T-cell (primary cell): ENCODE measurements at regions not wholly inside any gene's neighbourhood (a gene's known extent, or its start where the extent isn't known, plus 50 kb on each side); places are given as distances from the start of the nearest gene placed in this dataset.

Experiments used
- ATAC-seq, 4 experiments: fragments of 200-7000 bp in 3 of 4; fragments of 150-1000 bp in 1 of 4; cut with Tn5 transposase; replicated peaks in 1 of 4; 1 replicate in 3 of 4; 2 replicates in 1 of 4; pipeline ENCODE4 v1.10.0; 2021; ENCODE audit warnings: moderate library complexity in 3 of 4, mild to moderate bottlenecking in 2 of 4, moderate number of reproducible peaks in 1 of 4
- CTCF ChIA-PET, 2 donors: fragments of 300-600 bp; sonication (Branson Sonifier 250); formaldehyde crosslinking; loops; one replicate each; lab custom pipeline; 2022; ENCODE audit warnings: antibody characterized with exemption in 2 of 2; lab: Charles Lee
- POLR2A ChIA-PET, 2 donors: fragments of 300-600 bp; sonication (Branson Sonifier 250); formaldehyde crosslinking; loops; one replicate each; lab custom pipeline; 2022; ENCODE audit warnings: antibody characterized with exemption in 2 of 2; lab: Charles Lee
- DNase-seq, 35 experiments: peaks; one replicate each; pipeline versions ENCODE4 v3.0.0 to v3.0.0-alpha.2; 2013 to 2023
- H3K27ac ChIP-seq: one replicate; pipeline ENCODE4 v1.5.1; 2013; ENCODE audit warnings: low read length
- H3K27me3 ChIP-seq, 2 experiments: replicated peaks in 1 of 2; 1 replicate in 1 of 2; 2 replicates in 1 of 2; pipeline versions ENCODE4 v1.6.1 to v1.7.0; 2013; ENCODE audit warnings: low read length in 1 of 2, mixed read lengths in 1 of 2; ENCODE audit not compliant: control insufficient read depth in 2 of 2, insufficient read depth in 2 of 2; ENCODE audit errors: extremely low read depth in 1 of 2
- H3K36me3 ChIP-seq, 2 donors: 1 replicate in 1 of 2; 2 replicates in 1 of 2; pipeline versions ENCODE4 v1.6.1 to v1.7.0; 2013; ENCODE audit warnings: low read length in 1 of 2; ENCODE audit not compliant: control insufficient read depth in 2 of 2, insufficient read depth in 1 of 2; ENCODE audit errors: extremely low read depth in 1 of 2
- H3K4me1 ChIP-seq, 2 experiments: 1 replicate in 1 of 2; 2 replicates in 1 of 2; pipeline versions ENCODE4 v1.6.1 to v1.7.0; 2013; ENCODE audit warnings: low read length in 2 of 2, mixed read lengths in 1 of 2; ENCODE audit not compliant: insufficient read depth in 2 of 2, control insufficient read depth in 1 of 2; ENCODE audit errors: extremely low read depth in 1 of 2
- H3K4me3 ChIP-seq, 2 donors: 1 replicate in 1 of 2; 2 replicates in 1 of 2; pipeline versions ENCODE4 v1.5.1 to v1.7.0; 2013; ENCODE audit warnings: mild to moderate bottlenecking in 2 of 2, low read length in 1 of 2, moderate library complexity in 1 of 2; ENCODE audit not compliant: control insufficient read depth in 1 of 2; ENCODE audit errors: extremely low read depth in 1 of 2
- H3K9me3 ChIP-seq: 2 replicates; pipeline ENCODE4 v1.7.0; 2013
- H3K27ac Mint-ChIP-seq, 2 donors: one replicate each; pipeline ENCODE4 v1.8.0; 2020 to 2021; ENCODE audit warnings: mild to moderate bottlenecking in 2 of 2, mixed read lengths in 2 of 2
- H3K27me3 Mint-ChIP-seq, 2 donors: one replicate each; pipeline ENCODE4 v1.8.0; 2021 to 2022; ENCODE audit warnings: mixed read lengths in 2 of 2
- H3K36me3 Mint-ChIP-seq: one replicate; pipeline ENCODE4 v1.8.0; 2021; ENCODE audit warnings: mixed read lengths
- H3K4me1 Mint-ChIP-seq, 3 donors: one replicate each; pipeline ENCODE4 v1.8.0; 2020 to 2022; ENCODE audit warnings: mixed read lengths in 3 of 3, mild to moderate bottlenecking in 1 of 3
- H3K4me3 Mint-ChIP-seq, 3 donors: one replicate each; pipeline ENCODE4 v1.8.0; 2020 to 2022; ENCODE audit warnings: mild to moderate bottlenecking in 3 of 3, mixed read lengths in 3 of 3, moderate library complexity in 3 of 3
- H3K9me3 Mint-ChIP-seq, 3 donors: one replicate each; pipeline ENCODE4 v1.8.0; 2020 to 2022; ENCODE audit warnings: mixed read lengths in 3 of 3
- WGBS: methylation state at CpG from one replicate; pipeline ENCODE4 v1.1.5; 2013; ENCODE audit warnings: missing lambda C conversion rate; ENCODE audit not compliant: insufficient coverage; 5-methylcytosine and 5-hydroxymethylcytosine counted together

DNA sequence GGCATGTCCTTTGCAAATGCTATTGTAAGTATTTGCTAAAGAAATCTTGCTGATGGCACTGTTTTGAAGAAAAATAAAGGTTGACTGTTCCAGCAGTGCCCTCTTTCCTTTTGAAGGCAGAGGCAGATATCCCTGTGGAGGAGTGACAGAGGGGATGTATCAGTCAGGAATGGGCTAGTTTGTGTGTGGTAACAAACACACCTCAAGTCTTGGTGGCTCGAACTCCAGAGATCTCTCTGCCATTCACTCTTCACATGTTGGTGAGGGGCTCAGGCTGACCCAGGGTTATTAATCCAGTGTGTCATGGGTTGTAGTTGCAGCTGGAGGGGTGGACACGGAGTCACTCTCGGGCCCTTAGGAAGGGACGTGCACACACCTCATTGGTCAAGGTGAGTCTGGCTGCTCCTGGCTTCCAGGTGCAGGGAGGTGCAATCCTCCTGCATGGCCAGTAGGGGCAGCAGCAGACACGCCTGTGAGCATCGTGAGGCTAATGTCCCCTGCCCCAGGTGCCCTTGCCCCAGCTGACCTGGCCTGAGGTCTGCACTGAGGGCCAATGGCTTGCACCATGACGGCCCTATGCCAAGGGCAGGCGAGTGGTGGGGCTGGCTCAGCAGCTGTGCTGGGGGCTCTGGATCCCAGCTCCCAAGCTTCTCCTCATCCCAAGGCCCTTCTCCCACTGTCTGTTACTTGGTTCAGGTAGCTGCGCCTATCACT is 146.5 kb downstream of the ASB1 start:
- Mint-ChIP-seq H3K27ac (no peak overlapping the region), H3K4me3 (no peak overlapping the region), H3K4me1 (no peaks in the 10 kb centered on the region), H3K36me3 (no peaks in the 10 kb centered on the region), H3K9me3 (no peaks in the 10 kb centered on the region), H3K27me3 (peaks cover 2 to 7% of the 10 kb centered on the region in 2 donors)
- no peak overlapping the region for H3K27ac ChIP-seq
- no peak overlapping the region for H3K4me3 ChIP-seq
- 40% methylated on average over 8 of the region's 9 CpGs for WGBS
- ATAC-seq (peak in 2 of 4 experiments; percentile 44 to 50), DNase-seq (peak in 3 of 35 experiments; percentile 2 to 26 (median 4))
- no peaks in the 10 kb centered on the region for H3K36me3 ChIP-seq
- H3K4me1 ChIP-seq: no peaks in the 10 kb centered on the region
- no peaks in the 10 kb centered on the region for H3K9me3 ChIP-seq
- H3K27me3 ChIP-seq: peaks cover 0 to 18% of the 10 kb centered on the region in 2 experiments
- POLR2A ChIA-PET: no interaction called here
- CTCF ChIA-PET: interaction anchor here (0.6 to 0.7 kb wide), 2 partner anchors 36 to 1714 kb away, joined by 3 read pairs; no protein-coding TSS in a partner anchor

DNA sequence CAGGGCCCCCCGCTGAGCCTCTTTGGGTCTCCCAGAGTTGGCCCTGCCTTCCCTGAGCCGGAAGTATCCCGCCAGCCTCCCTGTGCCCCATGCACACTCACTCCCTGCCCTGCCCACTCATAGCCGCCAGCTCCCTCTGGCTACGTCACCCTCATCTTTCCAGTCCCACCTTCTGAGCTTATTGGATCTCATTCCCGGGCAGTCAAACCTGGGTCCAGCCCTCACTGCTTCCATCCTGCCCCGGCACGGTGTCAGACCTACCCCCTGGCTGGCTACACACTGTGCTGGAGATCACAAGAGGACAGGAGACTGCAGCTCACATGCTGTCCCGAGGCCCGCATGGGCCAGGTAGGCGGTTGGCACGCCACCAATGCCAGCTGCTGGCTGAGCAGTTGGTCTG is 147.2 kb downstream of the ASB1 start:
- Mint-ChIP-seq H3K4me3 (no peak overlapping the region), H3K4me1 (no peaks in the 10 kb centered on the region), H3K36me3 (no peaks in the 10 kb centered on the region), H3K27me3 (peaks cover 4 to 7% of the 10 kb centered on the region in 2 donors), H3K27ac (no peak overlapping the region), H3K9me3 (no peaks in the 10 kb centered on the region)
- ChIA-PET CTCF (interaction anchor here in 1 of 2 donors (0.6 kb wide), 1 partner anchor 1714 kb away, joined by 3 read pairs; no protein-coding TSS in a partner anchor), POLR2A (no interaction called here)
- ATAC-seq (no peak), DNase-seq (no peak)
- H3K36me3 ChIP-seq: no peaks in the 10 kb centered on the region
- no peaks in the 10 kb centered on the region for H3K9me3 ChIP-seq
- no peaks in the 10 kb centered on the region for H3K4me1 ChIP-seq
- peaks cover 0 to 19% of the 10 kb centered on the region in 2 experiments for H3K27me3 ChIP-seq
- WGBS: 83% methylated on average over 10 of the region's 12 CpGs
- no peak overlapping the region for H3K4me3 ChIP-seq
- H3K27ac ChIP-seq: no peak overlapping the region

DNA sequence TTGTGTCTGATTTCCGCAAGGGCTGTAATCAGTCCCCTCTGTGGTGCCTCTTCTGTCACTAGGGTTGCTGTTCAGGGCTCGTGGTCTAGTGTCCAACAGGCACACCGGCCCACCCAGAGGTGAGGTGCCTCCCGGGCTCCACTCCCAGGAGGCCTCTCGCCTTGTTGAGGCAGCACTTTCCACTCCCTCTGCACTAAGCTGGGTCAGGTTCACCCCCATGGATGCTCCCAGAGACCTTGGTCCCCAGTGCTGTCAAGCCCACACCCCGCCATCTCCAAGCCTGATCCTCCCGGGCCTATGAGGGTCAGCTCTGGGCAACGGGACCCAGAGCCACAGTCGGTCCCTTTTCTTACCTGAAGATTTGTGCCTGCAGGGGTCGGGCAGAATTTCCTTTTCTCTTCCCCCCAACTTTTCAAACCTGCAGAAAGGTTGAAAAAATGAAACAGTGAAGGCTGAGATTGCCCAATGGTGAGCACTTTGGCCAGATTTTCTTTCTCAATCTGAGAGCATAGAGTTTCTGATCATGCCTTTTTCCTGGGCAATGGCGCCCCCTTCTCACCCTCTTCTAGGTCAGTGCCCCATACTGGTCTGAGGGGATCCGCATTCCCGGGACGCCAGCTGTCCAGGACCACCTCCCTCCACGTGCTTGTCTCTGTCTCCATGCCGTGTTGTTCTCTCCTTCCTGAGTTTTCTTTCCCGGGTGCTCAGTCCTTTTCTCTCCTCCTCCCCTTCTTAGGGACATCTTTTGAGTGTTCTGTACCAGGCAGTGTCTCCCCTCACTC is 148.0 kb downstream of the ASB1 start:
- H3K9me3 ChIP-seq: no peaks in the 10 kb centered on the region
- H3K27me3 ChIP-seq: peaks cover 0 to 19% of the 10 kb centered on the region in 2 experiments
- H3K4me1 ChIP-seq: no peaks in the 10 kb centered on the region
- H3K36me3 ChIP-seq: no peaks in the 10 kb centered on the region
- ATAC-seq (no peak), DNase-seq (no peak)
- CTCF ChIA-PET: no interaction called here
- Mint-ChIP-seq H3K36me3 (no peaks in the 10 kb centered on the region), H3K4me1 (no peaks in the 10 kb centered on the region), H3K4me3 (no peak overlapping the region), H3K27ac (no peak overlapping the region), H3K9me3 (no peaks in the 10 kb centered on the region), H3K27me3 (peaks cover 11 to 12% of the 10 kb centered on the region in 2 donors)
- POLR2A ChIA-PET: no interaction called here
- no peak overlapping the region for H3K27ac ChIP-seq
- 75% methylated on average over 15 of the region's 17 CpGs for WGBS
- no peak overlapping the region for H3K4me3 ChIP-seq

DNA sequence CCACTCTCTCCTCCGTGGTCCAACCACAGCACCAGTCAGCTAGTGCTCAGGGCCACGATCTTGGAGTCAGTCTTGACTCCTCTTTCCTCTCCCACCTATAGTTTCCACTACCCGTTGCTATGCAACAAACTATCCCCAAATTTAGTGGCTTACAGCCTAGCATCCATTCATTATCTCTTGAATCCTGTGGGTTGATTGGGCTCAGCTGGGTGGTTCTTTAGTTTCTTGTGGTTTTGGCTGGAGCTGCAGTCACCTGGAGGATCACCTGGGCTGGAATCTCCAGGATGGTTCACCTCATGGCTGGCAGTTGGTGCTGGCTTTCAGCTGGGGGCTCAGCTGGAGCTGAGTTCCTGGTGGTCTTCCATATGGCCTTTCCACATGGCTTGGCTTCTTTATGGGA is 149.9 kb downstream of the ASB1 start:
- no peak overlapping the region for H3K27ac ChIP-seq
- ATAC-seq: no peak
- no peaks in the 10 kb centered on the region for H3K4me1 ChIP-seq
- no peak overlapping the region for H3K4me3 ChIP-seq
- no peak for DNase-seq
- Mint-ChIP-seq H3K27ac (no peak overlapping the region), H3K27me3 (peaks cover 12 to 17% of the 10 kb centered on the region in 2 donors), H3K36me3 (no peaks in the 10 kb centered on the region), H3K4me3 (no peak overlapping the region), H3K4me1 (no peaks in the 10 kb centered on the region), H3K9me3 (no peaks in the 10 kb centered on the region)
- POLR2A ChIA-PET: no interaction called here
- peaks cover 0 to 25% of the 10 kb centered on the region in 2 experiments for H3K27me3 ChIP-seq
- H3K36me3 ChIP-seq: no peaks in the 10 kb centered on the region
- CTCF ChIA-PET: no interaction called here
- WGBS: 33% methylated on average over 1 of the region's 3 CpGs
- H3K9me3 ChIP-seq: no peaks in the 10 kb centered on the region

DNA sequence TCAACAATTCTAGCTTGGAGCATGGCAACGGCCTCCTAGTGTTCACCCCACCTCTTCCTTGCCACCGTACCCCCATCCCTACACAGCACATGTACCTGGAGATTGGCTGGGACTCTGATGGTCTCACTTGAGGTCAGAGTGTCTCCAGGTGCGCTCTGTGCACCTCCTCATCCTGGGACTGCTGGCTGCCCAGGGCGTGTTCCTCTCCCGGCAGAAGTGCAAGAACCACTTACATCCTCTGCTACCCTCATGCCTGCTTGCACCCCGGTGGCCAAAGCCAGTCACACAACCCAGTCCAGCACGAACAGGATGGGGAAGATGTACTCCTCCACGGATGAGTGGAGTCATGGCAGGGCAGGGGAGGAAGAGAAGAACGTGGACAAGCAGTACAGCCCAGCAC is 151.5 kb downstream of the ASB1 start:
- CTCF ChIA-PET: no interaction called here
- no peaks in the 10 kb centered on the region for H3K36me3 Mint-ChIP-seq
- H3K4me1 Mint-ChIP-seq: no peaks in the 10 kb centered on the region
- Histone ChIP-seq H3K4me3 (no peak overlapping the region), H3K36me3 (no peaks in the 10 kb centered on the region), H3K27ac (no peak overlapping the region), H3K9me3 (no peaks in the 10 kb centered on the region), H3K27me3 (peaks cover 0 to 24% of the 10 kb centered on the region in 2 experiments), H3K4me1 (no peaks in the 10 kb centered on the region)
- H3K27ac Mint-ChIP-seq: no peak overlapping the region
- peaks cover 0 to 2% (median 0%) of the 10 kb centered on the region in 3 donors for H3K9me3 Mint-ChIP-seq
- DNase-seq: no peak
- ATAC-seq: no peak
- H3K4me3 Mint-ChIP-seq: no peak overlapping the region
- 64% methylated on average over 3 of the region's 9 CpGs for WGBS
- POLR2A ChIA-PET: no interaction called here
- peaks cover 12 to 17% of the 10 kb centered on the region in 2 donors for H3K27me3 Mint-ChIP-seq

DNA sequence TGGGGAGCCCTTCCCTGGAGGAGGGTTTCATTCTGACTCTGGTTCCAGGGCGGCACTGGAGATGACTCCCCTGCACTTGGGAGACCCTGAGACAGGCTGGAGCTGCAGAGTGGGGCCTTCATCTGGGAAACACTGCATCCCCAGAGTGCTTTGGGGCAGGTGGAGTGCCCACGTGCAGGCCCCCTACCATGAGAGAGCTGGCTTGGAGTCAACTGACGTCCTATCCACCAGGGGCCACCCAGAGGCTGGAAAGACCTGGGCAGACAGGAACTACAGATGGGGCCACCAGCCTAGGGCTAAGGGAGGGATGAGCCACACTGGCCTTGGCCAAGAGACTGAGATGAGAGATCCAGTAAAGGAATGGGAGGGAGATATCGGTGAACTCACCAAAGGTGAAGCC is 153.8 kb downstream of the ASB1 start:
- POLR2A ChIA-PET: no interaction called here
- Histone ChIP-seq H3K9me3 (no peaks in the 10 kb centered on the region), H3K4me1 (no peaks in the 10 kb centered on the region), H3K27ac (no peak overlapping the region), H3K4me3 (no peak overlapping the region), H3K27me3 (peaks cover 0 to 15% of the 10 kb centered on the region in 2 experiments), H3K36me3 (no peaks in the 10 kb centered on the region)
- Mint-ChIP-seq H3K4me1 (no peaks in the 10 kb centered on the region), H3K27me3 (peaks cover 9 to 17% of the 10 kb centered on the region in 2 donors), H3K9me3 (peaks cover 0 to 4% (median 0%) of the 10 kb centered on the region in 3 donors), H3K36me3 (no peaks in the 10 kb centered on the region), H3K27ac (no peak overlapping the region), H3K4me3 (no peak overlapping the region)
- CTCF ChIA-PET: no interaction called here
- ATAC-seq: no peak
- DNase-seq: no peak
- 58% methylated on average over 4 of the region's 4 CpGs for WGBS
